ENCODE measurements at regions not wholly inside any gene's neighbourhood (a gene's known extent, or its start where the extent isn't known, plus 50 kb on each side); places are given as distances from the start of the nearest gene placed in this dataset.

DNA sequence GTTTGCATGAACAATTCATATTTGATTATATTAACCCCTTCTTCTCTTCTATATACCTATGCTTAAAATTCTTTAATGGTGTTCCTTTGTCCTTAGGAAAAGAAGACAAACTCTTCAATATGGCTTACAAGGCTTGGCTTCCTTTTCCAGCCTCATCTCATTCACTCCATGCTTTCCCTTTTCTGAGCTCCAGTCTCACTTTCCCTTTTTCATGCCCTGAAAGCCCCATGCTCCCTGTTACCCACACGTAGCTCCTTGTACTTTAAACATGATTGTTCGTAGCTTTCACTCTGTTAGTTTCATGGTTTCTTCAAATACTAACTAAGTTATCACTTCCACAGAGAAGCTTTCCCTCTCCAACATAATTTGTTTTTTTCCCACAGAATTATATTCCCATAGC is 161.3 kb downstream of the UBE2E3 start:
- H3K4me1 ChIP-seq (ENCODE audit: control insufficient read depth in 1 of 2, insufficient read depth in 2 of 2, low read length in 2 of 2), result no peaks in the 10 kb centered on the region
- no peaks in the 10 kb centered on the region for H3K9me3 ChIP-seq (ENCODE audit: control insufficient read depth in 1 of 2, insufficient read depth in 1 of 2, low read depth in 1 of 2, low read length in 2 of 2)
- H3K27ac ChIP-seq (ENCODE audit: low read depth, low read length), result no peak overlapping the region
- H3K79me2 ChIP-seq (ENCODE audit: insufficient read depth, low read length), result no peaks in the 10 kb centered on the region
- ChIA-PET RAD21 (ENCODE audit: low non-redundant PET in 1 of 2, low total read pairs in 2 of 2, uncharacterized antibody in 2 of 2, unreplicated experiment in 2 of 2) (no interaction called here), CTCF (no interaction called here), POLR2A (no interaction called here)
- H3K9me2 ChIP-seq (ENCODE audit: insufficient read depth), result no peaks in the 10 kb centered on the region
- no peak overlapping the region for H3K9ac ChIP-seq (ENCODE audit: low read length)
- BruUV-seq (replicated peaks), result no TSS peak
- DNase-seq (ENCODE audit: low read depth, low spot score), result no peak
- TF ChIP-seq YY1 (IDR thresholded peaks at IDR 0.05; ENCODE audit: extremely low read depth, insufficient replicate concordance, low read depth, low read length) (no peak), SRF (IDR thresholded peaks at IDR 0.05; ENCODE audit: low read depth) (no peak), ELF1 (IDR thresholded peaks at IDR 0.05; ENCODE audit: borderline replicate concordance, low read depth) (no peak), CEBPB (IDR thresholded peaks at IDR 0.05; ENCODE audit: low read depth) (no peak), ZFX (IDR thresholded peaks at IDR 0.05) (no peak), SIN3A (IDR thresholded peaks at IDR 0.05; ENCODE audit: low read depth) (no peak), FOSL1 (IDR thresholded peaks at IDR 0.05; ENCODE audit: low read depth) (no peak), EZH2 (IDR thresholded peaks at IDR 0.05) (no peak), CBX3 (IDR thresholded peaks at IDR 0.05; ENCODE audit: low read depth) (no peak), POLR2A (IDR thresholded peaks at IDR 0.05; ENCODE audit: borderline replicate concordance, extremely low read depth, insufficient read depth, insufficient read length) (no peak), TCF7L2 (IDR thresholded peaks at IDR 0.05; ENCODE audit: borderline replicate concordance, extremely low read depth, insufficient read depth, insufficient read length) (no peak), RAD21 (IDR thresholded peaks at IDR 0.05; ENCODE audit: low read depth) (no peak), SP1 (IDR thresholded peaks at IDR 0.05; ENCODE audit: low read depth) (no peak), EZH2phosphoT487 (IDR thresholded peaks at IDR 0.05; ENCODE audit: borderline replicate concordance) (no peak)
- TF ChIP-seq, protein P1, sequence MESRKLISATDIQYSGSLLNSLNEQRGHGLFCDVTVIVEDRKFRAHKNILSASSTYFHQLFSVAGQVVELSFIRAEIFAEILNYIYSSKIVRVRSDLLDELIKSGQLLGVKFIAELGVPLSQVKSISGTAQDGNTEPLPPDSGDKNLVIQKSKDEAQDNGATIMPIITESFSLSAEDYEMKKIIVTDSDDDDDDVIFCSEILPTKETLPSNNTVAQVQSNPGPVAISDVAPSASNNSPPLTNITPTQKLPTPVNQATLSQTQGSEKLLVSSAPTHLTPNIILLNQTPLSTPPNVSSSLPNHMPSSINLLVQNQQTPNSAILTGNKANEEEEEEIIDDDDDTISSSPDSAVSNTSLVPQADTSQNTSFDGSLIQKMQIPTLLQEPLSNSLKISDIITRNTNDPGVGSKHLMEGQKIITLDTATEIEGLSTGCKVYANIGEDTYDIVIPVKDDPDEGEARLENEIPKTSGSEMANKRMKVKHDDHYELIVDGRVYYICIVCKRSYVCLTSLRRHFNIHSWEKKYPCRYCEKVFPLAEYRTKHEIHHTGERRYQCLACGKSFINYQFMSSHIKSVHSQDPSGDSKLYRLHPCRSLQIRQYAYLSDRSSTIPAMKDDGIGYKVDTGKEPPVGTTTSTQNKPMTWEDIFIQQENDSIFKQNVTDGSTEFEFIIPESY (IDR thresholded peaks at IDR 0.05; ENCODE audit: extremely low read depth, insufficient replicate concordance, low read length), result no peak
- TF ChIP-seq, protein P2, sequence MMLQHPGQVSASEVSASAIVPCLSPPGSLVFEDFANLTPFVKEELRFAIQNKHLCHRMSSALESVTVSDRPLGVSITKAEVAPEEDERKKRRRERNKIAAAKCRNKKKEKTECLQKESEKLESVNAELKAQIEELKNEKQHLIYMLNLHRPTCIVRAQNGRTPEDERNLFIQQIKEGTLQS (IDR thresholded peaks at IDR 0.05), result no peak
- TF ChIP-seq, protein P3, sequence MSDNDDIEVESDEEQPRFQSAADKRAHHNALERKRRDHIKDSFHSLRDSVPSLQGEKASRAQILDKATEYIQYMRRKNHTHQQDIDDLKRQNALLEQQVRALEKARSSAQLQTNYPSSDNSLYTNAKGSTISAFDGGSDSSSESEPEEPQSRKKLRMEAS (IDR thresholded peaks at IDR 0.05), result no peak
- TF ChIP-seq, protein P4, sequence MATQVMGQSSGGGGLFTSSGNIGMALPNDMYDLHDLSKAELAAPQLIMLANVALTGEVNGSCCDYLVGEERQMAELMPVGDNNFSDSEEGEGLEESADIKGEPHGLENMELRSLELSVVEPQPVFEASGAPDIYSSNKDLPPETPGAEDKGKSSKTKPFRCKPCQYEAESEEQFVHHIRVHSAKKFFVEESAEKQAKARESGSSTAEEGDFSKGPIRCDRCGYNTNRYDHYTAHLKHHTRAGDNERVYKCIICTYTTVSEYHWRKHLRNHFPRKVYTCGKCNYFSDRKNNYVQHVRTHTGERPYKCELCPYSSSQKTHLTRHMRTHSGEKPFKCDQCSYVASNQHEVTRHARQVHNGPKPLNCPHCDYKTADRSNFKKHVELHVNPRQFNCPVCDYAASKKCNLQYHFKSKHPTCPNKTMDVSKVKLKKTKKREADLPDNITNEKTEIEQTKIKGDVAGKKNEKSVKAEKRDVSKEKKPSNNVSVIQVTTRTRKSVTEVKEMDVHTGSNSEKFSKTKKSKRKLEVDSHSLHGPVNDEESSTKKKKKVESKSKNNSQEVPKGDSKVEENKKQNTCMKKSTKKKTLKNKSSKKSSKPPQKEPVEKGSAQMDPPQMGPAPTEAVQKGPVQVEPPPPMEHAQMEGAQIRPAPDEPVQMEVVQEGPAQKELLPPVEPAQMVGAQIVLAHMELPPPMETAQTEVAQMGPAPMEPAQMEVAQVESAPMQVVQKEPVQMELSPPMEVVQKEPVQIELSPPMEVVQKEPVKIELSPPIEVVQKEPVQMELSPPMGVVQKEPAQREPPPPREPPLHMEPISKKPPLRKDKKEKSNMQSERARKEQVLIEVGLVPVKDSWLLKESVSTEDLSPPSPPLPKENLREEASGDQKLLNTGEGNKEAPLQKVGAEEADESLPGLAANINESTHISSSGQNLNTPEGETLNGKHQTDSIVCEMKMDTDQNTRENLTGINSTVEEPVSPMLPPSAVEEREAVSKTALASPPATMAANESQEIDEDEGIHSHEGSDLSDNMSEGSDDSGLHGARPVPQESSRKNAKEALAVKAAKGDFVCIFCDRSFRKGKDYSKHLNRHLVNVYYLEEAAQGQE (IDR thresholded peaks at IDR 0.05; ENCODE audit: low read depth), result no peak
- TF ChIP-seq, protein P5, sequence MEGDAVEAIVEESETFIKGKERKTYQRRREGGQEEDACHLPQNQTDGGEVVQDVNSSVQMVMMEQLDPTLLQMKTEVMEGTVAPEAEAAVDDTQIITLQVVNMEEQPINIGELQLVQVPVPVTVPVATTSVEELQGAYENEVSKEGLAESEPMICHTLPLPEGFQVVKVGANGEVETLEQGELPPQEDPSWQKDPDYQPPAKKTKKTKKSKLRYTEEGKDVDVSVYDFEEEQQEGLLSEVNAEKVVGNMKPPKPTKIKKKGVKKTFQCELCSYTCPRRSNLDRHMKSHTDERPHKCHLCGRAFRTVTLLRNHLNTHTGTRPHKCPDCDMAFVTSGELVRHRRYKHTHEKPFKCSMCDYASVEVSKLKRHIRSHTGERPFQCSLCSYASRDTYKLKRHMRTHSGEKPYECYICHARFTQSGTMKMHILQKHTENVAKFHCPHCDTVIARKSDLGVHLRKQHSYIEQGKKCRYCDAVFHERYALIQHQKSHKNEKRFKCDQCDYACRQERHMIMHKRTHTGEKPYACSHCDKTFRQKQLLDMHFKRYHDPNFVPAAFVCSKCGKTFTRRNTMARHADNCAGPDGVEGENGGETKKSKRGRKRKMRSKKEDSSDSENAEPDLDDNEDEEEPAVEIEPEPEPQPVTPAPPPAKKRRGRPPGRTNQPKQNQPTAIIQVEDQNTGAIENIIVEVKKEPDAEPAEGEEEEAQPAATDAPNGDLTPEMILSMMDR (IDR thresholded peaks at IDR 0.05 in 2 of 3, conservative IDR thresholded peaks at IDR 0.05 in 1 of 3; ENCODE audit: borderline replicate concordance in 1 of 3, insufficient read depth in 1 of 3, low read depth in 2 of 3, low read length in 2 of 3), result no peak
- no peak for ATAC-seq
- no peak overlapping the region for H2AFZ ChIP-seq (ENCODE audit: low read depth, low read length, poor library complexity, severe bottlenecking)
- H3K4me2 ChIP-seq (ENCODE audit: low read length), result no peak overlapping the region
- H3K4me3 ChIP-seq (replicated peaks in 1 of 2; ENCODE audit: low read depth in 1 of 2, low read length in 2 of 2), result no peak overlapping the region
- H3K36me3 ChIP-seq (ENCODE audit: control insufficient read depth in 1 of 2, insufficient read depth in 2 of 2, low read length in 2 of 2), result no peaks in the 10 kb centered on the region
- no peaks in the 10 kb centered on the region for H4K20me1 ChIP-seq (ENCODE audit: insufficient read depth)
- intact Hi-C loops (cut with micrococcal nuclease), result no loop called here
- H3K27me3 ChIP-seq (ENCODE audit: insufficient read depth, low read length), result no peaks in the 10 kb centered on the region

All from HCT116 (cell line).